HFF-Myc (cell line): ENCODE measurements at regions not wholly inside any gene's neighbourhood (a gene's known extent, or its start where the extent isn't known, plus 50 kb on each side); places are given as distances from the start of the nearest gene placed in this dataset.

Experiments
- DNase-seq: peaks from one replicate; pipeline ENCODE4 v3.0.0-alpha.2; 2011; ENCODE audit warnings: low read depth; ENCODE audit errors: extremely low read depth
- H3K4me3 ChIP-seq: replicated peaks from 2 replicates; pipeline ENCODE4 v1.5.1; 2011; ENCODE audit warnings: low read depth, mild to moderate bottlenecking, control low read depth, low read length
- CTCF ChIP-seq: IDR thresholded peaks from 2 replicates; pipeline ENCODE4 v1.5.1; 2012; ENCODE audit warnings: mild to moderate bottlenecking, low read depth, low read length, control low read depth; ENCODE audit errors: missing control alignments

- no peak for DNase-seq
- TF ChIP-seq CTCF = no peak
- no peak overlapping the region for H3K4me3 ChIP-seq
Measured at GRCh38 chr5:121189342-121190305, 662.1 kb upstream of the FTMT start.

GRCh38 chr5:121199216-121199999, 652.3 kb upstream of the FTMT start:
- no peak for DNase-seq
- no peak overlapping the region for H3K4me3 ChIP-seq
- TF ChIP-seq CTCF = no peak

GRCh38 chr5:121218086-121218485, 633.6 kb upstream of the FTMT start:
- no peak for DNase-seq
- no peak overlapping the region for H3K4me3 ChIP-seq
- no peak for TF ChIP-seq CTCF

GRCh38 chr5:121221483-121221882, 630.2 kb upstream of the FTMT start:
- TF ChIP-seq CTCF = no peak
- no peak for DNase-seq
- H3K4me3 ChIP-seq = no peak overlapping the region

GRCh38 chr5:121226765-121227164, 624.9 kb upstream of the FTMT start:
- DNase-seq = no peak
- no peak overlapping the region for H3K4me3 ChIP-seq
- TF ChIP-seq CTCF = no peak

GRCh38 chr5:121239951-121240350, 611.7 kb upstream of the FTMT start:
- no peak overlapping the region for H3K4me3 ChIP-seq
- no peak for TF ChIP-seq CTCF
- DNase-seq = no peak
